HEK293 (cell line): ENCODE measurements at regions not wholly inside any gene's neighbourhood (a gene's known extent, or its start where the extent isn't known, plus 50 kb on each side); places are given as distances from the start of the nearest gene placed in this dataset.

Source experiments
- YY2 ChIP-seq: fragments of 450-650 bp; formaldehyde crosslinking; IDR thresholded peaks from 2 replicates; pipeline ENCODE4 v1.5.1; 2016; ENCODE audit warnings: missing biosample characterization, missing genetic modification characterization
- ZBTB7A ChIP-seq: fragments of 450-650 bp; formaldehyde crosslinking; IDR thresholded peaks from 2 replicates; pipeline ENCODE4 v1.5.1; 2016; ENCODE audit warnings: low read depth, missing biosample characterization, missing genetic modification characterization
- TF ChIP-seq, protein P1 (sequence below): fragments of 450-650 bp; formaldehyde crosslinking; IDR thresholded peaks from 2 replicates; pipeline ENCODE4 v1.5.1; 2016; ENCODE audit warnings: missing biosample characterization, missing genetic modification characterization

DNA sequence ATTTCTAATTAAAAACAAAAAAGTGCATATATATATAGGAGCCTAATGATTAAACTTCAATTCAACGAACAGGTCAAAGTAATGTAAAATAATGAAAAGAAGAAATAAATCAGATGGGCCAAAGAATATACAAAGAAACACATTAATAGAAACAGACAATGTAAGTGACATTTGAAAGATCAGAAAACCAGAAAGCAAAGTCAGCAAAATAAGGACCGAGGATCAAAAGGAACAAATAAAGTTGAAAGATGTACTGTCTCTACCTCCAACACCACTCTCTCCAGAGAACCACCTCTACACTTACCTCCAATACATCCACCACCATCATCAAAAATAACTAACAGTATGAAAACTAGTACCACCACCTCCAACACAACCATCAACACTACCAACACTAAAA lies 1226.3 kb upstream of the NCAM2 start:
- no peak for TF ChIP-seq ZBTB7A (tag by site-specific recombination)
- TF ChIP-seq YY2 (tag by site-specific recombination) = no peak
- TF ChIP-seq, protein P1, sequence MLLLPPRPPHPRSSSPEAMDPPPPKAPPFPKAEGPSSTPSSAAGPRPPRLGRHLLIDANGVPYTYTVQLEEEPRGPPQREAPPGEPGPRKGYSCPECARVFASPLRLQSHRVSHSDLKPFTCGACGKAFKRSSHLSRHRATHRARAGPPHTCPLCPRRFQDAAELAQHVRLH (tag by site-specific recombination) = no peak
